Progenitor cell of endocrine pancreas (in vitro differentiated cells): ENCODE measurements at regions not wholly inside any gene's neighbourhood (a gene's known extent, or its start where the extent isn't known, plus 50 kb on each side); places are given as distances from the start of the nearest gene placed in this dataset.
"Not testable (repeated sequence)": the region's sequence is repeated elsewhere in the genome, so short reads cannot be mapped to it uniquely, and the experiment has no call there.

Source experiments
- DNase-seq: peaks from one replicate; pipeline ENCODE4 v3.0.0; 2021; ENCODE audit warnings: low spot score; ENCODE audit not compliant: unreplicated experiment
- H3K27ac Mint-ChIP-seq: 2 replicates; pipeline ENCODE4 v1.8.0; 2021; ENCODE audit warnings: mild to moderate bottlenecking, moderate library complexity, mixed read lengths
- H3K27me3 Mint-ChIP-seq: 2 replicates; pipeline ENCODE4 v1.8.0; 2021; ENCODE audit warnings: mixed read lengths
- H3K36me3 Mint-ChIP-seq: 2 replicates; pipeline ENCODE4 v1.8.0; 2022; ENCODE audit warnings: mixed read lengths; ENCODE audit not compliant: insufficient read depth
- H3K4me1 Mint-ChIP-seq: 2 replicates; pipeline ENCODE4 v1.8.0; 2021; ENCODE audit warnings: low read depth, mixed read lengths
- H3K4me3 Mint-ChIP-seq: 2 replicates; pipeline ENCODE4 v1.8.0; 2021; ENCODE audit warnings: low read depth, mild to moderate bottlenecking, moderate library complexity, mixed read lengths
- H3K9me3 Mint-ChIP-seq: 2 replicates; pipeline ENCODE4 v1.8.0; 2021; ENCODE audit warnings: low read depth, mixed read lengths
- TF ChIP-seq, protein P1 (sequence below): fragments of 200-600 bp; sonication (generic); IDR thresholded peaks from one replicate; pipeline ENCODE4 v1.5.0; 2021; ENCODE audit warnings: antibody characterized with exemption, mild to moderate bottlenecking; ENCODE audit not compliant: unreplicated experiment

GRCh38 chrX:113510586-113510985 is 670.0 kb upstream of the AMOT start:
- Mint-ChIP-seq H3K27me3 (no peaks in the 10 kb centered on the region), H3K27ac (no peak overlapping the region), H3K4me3 (no peak overlapping the region), H3K36me3 (no peaks in the 10 kb centered on the region), H3K9me3 (no peaks in the 10 kb centered on the region), H3K4me1 (peaks cover 8% of the 10 kb centered on the region)
- TF ChIP-seq, protein P1, sequence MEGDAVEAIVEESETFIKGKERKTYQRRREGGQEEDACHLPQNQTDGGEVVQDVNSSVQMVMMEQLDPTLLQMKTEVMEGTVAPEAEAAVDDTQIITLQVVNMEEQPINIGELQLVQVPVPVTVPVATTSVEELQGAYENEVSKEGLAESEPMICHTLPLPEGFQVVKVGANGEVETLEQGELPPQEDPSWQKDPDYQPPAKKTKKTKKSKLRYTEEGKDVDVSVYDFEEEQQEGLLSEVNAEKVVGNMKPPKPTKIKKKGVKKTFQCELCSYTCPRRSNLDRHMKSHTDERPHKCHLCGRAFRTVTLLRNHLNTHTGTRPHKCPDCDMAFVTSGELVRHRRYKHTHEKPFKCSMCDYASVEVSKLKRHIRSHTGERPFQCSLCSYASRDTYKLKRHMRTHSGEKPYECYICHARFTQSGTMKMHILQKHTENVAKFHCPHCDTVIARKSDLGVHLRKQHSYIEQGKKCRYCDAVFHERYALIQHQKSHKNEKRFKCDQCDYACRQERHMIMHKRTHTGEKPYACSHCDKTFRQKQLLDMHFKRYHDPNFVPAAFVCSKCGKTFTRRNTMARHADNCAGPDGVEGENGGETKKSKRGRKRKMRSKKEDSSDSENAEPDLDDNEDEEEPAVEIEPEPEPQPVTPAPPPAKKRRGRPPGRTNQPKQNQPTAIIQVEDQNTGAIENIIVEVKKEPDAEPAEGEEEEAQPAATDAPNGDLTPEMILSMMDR = no peak
- no peak for DNase-seq

DNA sequence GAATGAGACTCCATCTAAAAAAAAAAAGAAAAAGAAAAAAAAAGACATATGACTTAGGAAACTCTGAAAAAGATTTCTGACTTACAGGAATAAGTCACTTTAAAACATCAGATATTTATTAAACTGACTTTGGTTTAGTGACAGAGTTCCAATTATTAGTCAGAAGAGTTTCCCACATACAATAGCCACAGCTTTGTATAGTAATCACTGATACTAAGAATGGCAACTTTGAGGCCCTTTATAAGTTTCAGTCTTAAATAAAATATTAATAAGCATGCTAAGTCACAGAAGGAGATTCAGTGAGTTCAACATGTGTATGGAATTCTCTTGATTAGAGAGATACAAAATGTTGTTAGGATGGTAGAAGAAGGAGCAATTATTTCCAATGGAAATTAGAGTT is 652.3 kb upstream of the AMOT start:
- Mint-ChIP-seq H3K27ac (no peak overlapping the region), H3K4me3 (no peak overlapping the region), H3K27me3 (no peaks in the 10 kb centered on the region), H3K9me3 (peaks cover 8% of the 10 kb centered on the region), H3K36me3 (no peaks in the 10 kb centered on the region), H3K4me1 (no peaks in the 10 kb centered on the region)
- TF ChIP-seq, protein P1 = no peak
- DNase-seq = no peak

GRCh38 chrX:113473418-113473817 is 632.8 kb upstream of the AMOT start:
- H3K36me3 Mint-ChIP-seq = no peaks in the 10 kb centered on the region
- DNase-seq = no peak
- no peak overlapping the region for H3K4me3 Mint-ChIP-seq
- H3K9me3 Mint-ChIP-seq = peaks cover 17% of the 10 kb centered on the region
- H3K27ac Mint-ChIP-seq = no peak overlapping the region
- TF ChIP-seq, protein P1 = no peak
- H3K4me1 Mint-ChIP-seq = peaks cover 3% of the 10 kb centered on the region
- no peaks in the 10 kb centered on the region for H3K27me3 Mint-ChIP-seq

DNA sequence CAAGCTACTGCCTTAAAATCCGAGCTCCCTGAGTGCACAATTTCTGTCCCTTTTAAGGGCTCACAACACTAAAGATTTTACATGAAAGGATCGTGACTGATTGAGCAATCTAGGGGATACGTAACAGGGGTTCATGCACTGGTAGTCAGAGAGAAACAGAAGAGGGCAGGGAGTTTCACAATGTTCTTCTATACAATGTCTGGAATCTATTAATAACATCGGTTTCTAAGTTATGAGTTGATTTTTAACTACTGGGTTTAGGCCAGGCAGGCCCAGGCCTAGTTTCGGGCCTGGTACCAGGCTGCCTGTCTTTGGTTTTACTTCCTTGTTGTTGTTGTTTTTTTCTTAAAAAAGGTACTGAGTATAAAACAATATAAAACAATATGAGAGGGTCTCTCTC is 632.4 kb upstream of the AMOT start:
- peaks cover 15% of the 10 kb centered on the region for H3K9me3 Mint-ChIP-seq
- H3K27ac Mint-ChIP-seq, H3K4me1 Mint-ChIP-seq, H3K4me3 Mint-ChIP-seq, DNase-seq, H3K36me3 Mint-ChIP-seq, H3K27me3 Mint-ChIP-seq: not testable (repeated sequence)

- Mint-ChIP-seq H3K4me1 (peaks cover 3% of the 10 kb centered on the region), H3K27ac (no peak overlapping the region), H3K4me3 (no peak overlapping the region), H3K9me3 (no peaks in the 10 kb centered on the region), H3K36me3 (no peaks in the 10 kb centered on the region), H3K27me3 (no peaks in the 10 kb centered on the region)
- TF ChIP-seq, protein P1 = no peak
- DNase-seq = no peak
Observed at GRCh38 chrX:113470166-113470565, 629.5 kb upstream of the AMOT start.

DNA sequence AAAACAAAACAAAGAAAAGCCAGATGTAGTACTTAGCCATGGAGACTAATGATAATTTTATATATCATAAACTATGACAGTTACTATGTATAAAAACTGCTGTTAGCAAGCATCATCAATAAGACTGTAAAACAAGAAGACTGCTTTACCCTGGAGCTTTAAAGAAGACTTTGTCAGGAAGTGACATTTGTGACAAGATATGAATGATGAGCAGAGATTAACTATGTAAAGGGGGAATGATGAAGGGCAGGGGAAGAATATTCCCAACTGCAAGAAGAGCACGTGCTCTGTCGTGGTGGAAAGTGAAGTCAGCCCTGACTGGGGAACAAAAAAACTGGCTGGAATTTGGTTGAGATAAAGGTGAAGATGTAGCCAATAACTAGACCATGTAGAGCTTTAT is 617.1 kb upstream of the AMOT start:
- Mint-ChIP-seq H3K27ac (no peak overlapping the region), H3K27me3 (no peaks in the 10 kb centered on the region), H3K9me3 (peaks cover 5% of the 10 kb centered on the region), H3K36me3 (no peaks in the 10 kb centered on the region), H3K4me1 (no peaks in the 10 kb centered on the region), H3K4me3 (no peak overlapping the region)
- TF ChIP-seq, protein P1 = no peak
- no peak for DNase-seq
